Spleen (tissue), 3 donors: ENCODE measurements at regions not wholly inside any gene's neighbourhood (a gene's known extent, or its start where the extent isn't known, plus 50 kb on each side); places are given as distances from the start of the nearest gene placed in this dataset.

ENCODE experiments used
- POLR2A ChIP-seq, 3 donors: fragments of 450-650 bp; IDR thresholded peaks; one replicate each; pipeline ENCODE4 v1.5.1; 2017; ENCODE audit warnings: antibody characterized with exemption in 3 of 3, mild to moderate bottlenecking in 1 of 3
- POLR2AphosphoS5 ChIP-seq, 3 donors: sonication (generic); formaldehyde crosslinking; IDR thresholded peaks; one replicate each; pipeline ENCODE4 v1.5.1; 2017; ENCODE audit warnings: antibody characterized with exemption in 3 of 3

DNA sequence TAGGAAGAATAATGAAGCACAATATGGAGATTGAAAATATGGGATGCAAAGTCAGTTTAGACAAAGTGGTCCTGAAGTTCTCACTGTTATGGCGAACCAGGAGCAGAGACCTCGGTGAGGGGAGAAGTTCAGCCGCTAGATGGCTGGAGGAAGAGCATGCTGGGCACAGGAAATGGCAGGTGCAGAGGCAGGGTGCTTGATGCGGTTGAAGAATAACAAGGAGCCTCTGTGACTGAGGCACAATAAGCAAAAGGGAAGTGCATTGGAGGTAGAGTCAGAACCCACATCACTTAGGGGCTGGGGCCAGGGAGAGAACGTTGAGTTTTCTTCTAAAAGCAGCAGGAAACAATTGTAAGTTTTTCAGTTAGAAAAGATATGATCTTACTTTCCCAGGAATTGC lies 1725.2 kb downstream of the EFNB2 start:
- no peak for TF ChIP-seq POLR2AphosphoS5 (IDR thresholded peaks at IDR 0.05)
- TF ChIP-seq POLR2A (IDR thresholded peaks at IDR 0.05), result no peak
